GM12864 (cell line): ENCODE measurements at regions not wholly inside any gene's neighbourhood (a gene's known extent, or its start where the extent isn't known, plus 50 kb on each side); places are given as distances from the start of the nearest gene placed in this dataset.

Experiments used
- DNase-seq: peaks from one replicate; pipeline ENCODE4 v3.0.0-alpha.2; 2011; ENCODE audit warnings: low read depth
- H3K4me3 ChIP-seq: 2 replicates; pipeline ENCODE4 v1.5.1; 2011; ENCODE audit warnings: mild to moderate bottlenecking, low read depth, low read length, control low read depth
- TF ChIP-seq, protein P1 (sequence below): IDR thresholded peaks from 2 replicates; pipeline ENCODE4 v1.5.1; 2011; ENCODE audit warnings: low read depth, mild to moderate bottlenecking, moderate library complexity, low read length, control low read depth, inconsistent platforms; ENCODE audit errors: missing control alignments

DNA sequence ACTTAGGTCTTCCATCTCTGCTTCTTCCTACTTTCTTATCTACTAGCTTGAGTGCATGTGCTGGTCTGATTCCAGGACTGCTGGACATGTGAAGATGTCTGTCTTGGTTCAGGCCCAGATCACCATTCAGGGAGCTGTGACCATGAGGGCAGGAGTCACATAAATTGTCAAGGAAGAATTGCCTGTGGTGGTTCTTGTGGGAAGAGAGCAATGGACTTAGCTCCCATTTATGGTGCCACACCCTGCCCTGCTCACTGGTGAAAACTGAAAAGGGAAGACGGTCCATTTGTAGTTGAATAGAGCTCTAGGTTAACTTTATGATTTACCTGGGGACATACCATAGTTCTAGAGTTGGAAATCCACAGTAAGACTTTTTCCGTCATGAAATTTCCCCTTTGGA lies 244.3 kb upstream of the ZNF608 start:
- no peak for DNase-seq
- H3K4me3 ChIP-seq: no peak overlapping the region
- TF ChIP-seq, protein P1, sequence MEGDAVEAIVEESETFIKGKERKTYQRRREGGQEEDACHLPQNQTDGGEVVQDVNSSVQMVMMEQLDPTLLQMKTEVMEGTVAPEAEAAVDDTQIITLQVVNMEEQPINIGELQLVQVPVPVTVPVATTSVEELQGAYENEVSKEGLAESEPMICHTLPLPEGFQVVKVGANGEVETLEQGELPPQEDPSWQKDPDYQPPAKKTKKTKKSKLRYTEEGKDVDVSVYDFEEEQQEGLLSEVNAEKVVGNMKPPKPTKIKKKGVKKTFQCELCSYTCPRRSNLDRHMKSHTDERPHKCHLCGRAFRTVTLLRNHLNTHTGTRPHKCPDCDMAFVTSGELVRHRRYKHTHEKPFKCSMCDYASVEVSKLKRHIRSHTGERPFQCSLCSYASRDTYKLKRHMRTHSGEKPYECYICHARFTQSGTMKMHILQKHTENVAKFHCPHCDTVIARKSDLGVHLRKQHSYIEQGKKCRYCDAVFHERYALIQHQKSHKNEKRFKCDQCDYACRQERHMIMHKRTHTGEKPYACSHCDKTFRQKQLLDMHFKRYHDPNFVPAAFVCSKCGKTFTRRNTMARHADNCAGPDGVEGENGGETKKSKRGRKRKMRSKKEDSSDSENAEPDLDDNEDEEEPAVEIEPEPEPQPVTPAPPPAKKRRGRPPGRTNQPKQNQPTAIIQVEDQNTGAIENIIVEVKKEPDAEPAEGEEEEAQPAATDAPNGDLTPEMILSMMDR: no peak

DNA sequence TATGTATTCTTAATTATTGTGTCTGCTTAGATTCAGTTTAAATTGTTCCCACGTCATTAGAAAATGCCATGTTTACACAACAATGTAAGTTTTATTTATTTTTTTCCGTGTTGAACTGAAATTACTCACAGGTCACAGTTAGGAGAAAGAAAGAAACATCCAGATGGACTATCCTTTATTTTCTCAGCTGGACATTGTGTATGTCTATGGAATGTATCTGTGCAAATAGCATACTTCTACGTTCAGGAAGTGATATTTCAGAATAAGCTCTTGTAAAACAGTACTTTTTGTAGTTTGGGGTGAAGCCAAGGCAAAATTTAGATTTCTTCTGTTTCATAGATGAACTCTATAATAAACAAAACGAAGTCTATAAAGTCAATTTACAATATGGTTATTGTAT lies 249.0 kb upstream of the ZNF608 start:
- H3K4me3 ChIP-seq: no peak overlapping the region
- TF ChIP-seq, protein P1: no peak
- DNase-seq: no peak

DNA sequence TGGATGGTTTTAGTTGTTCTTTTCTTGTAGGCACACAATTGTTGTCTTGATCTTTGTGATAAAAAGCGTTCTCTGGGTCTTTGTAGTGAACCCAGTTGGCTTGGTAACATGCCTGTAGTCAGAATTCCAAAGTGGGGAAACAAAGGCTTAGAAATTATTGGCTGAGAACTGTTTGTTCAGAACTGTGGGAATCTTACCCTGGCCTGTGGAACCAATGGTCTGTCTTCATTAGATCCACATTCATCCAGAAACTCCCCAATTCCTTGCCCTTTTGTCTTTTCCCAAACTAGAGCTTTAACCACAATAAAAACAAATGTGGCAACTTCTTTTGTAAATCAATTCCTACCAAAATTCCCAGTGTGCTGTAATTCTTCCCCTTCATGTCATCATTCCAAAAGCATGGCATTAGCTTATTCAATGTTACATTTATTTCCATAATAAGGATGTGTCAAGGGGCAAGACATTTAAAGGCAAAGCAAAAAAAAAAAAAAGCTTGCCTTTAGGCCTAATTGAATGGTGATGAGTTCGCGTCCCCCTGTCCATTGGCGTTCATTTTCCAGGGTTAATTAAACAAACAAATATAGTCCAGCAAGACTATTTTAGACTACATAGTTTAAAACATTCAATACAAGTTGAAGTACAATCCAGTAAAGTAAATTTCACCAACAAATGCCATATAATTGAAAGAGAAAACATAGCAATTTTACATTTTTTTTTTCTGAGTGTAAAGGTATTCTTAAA lies 249.8 kb upstream of the ZNF608 start:
- no peak overlapping the region for H3K4me3 ChIP-seq
- no peak for DNase-seq
- TF ChIP-seq, protein P1: no peak

DNA sequence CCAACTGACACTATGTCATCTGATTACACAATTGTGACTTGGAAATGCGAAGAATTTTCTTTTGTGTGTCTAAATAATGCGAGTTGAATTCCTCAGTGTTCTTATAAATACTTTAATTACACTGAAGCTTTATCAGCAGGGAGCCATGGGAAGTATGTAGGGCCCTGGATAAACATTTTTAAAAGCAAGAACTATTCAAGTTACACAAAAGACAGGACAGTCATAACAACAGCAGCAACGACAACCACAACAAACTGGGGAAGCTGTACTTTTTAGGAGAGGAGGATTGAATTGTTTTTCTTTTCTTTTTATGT lies 250.3 kb upstream of the ZNF608 start:
- TF ChIP-seq, protein P1: no peak
- no peak overlapping the region for H3K4me3 ChIP-seq
- DNase-seq: no peak

DNA sequence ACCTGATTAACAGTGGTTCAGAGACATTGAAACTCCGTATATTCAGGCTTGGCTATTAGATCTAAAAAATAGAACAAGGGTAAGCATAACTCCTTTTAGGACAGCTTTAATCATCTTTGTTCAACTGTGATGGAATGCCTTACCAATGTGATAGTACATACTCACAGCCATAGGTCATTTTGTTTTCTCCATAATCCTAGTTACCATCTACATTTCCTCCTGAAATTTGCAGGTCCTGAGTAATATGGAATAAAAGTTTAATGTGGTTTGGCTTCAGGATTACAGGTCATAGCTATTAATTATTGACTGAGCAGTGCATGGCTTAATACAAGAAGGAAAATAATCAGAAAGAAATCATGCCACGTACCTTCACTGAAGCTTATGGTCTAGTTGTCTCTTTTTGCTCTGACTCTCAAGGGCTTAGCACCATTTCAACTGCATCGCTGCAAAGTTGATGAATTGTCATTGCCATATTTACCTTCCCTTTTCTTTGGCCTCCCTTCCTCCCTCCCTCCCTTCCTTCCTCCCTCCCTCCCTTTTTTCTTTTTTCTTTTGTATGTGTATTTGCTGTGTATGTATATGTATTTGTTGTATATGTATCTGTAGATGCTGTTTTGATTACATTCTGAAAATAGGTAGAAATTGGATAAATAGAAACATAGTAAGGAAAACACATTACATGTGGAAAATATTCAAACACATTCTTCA lies 250.9 kb upstream of the ZNF608 start:
- no peak overlapping the region for H3K4me3 ChIP-seq
- no peak for DNase-seq
- TF ChIP-seq, protein P1: no peak

DNA sequence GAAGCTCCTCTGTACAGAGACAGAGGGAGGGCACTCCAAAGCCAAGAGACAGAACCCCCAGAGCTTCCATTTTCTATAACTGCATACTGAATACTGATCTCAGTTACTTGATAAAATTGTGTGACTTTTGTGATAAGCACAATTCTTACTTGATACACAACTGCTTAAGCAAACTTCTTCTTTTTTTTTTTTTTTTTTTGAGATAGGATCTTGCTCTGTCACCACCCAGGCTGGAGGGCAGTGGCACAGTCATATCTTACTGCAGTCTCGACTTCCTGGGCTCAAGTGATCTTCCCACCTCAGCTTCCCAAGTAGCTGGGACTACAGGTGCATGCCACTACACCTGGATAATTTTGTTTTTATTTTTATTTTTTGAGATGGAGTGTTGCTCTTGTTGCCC lies 252.1 kb upstream of the ZNF608 start:
- DNase-seq: no peak
- H3K4me3 ChIP-seq: no peak overlapping the region
- TF ChIP-seq, protein P1: no peak
